ENCODE measurements at regions not wholly inside any gene's neighbourhood (a gene's known extent, or its start where the extent isn't known, plus 50 kb on each side); places are given as distances from the start of the nearest gene placed in this dataset.
"Not testable (repeated sequence)": the region's sequence is repeated elsewhere in the genome, so short reads cannot be mapped to it uniquely, and the experiment has no call there.

GRCh38 chr9:78871452-78872331 is 574.8 kb downstream of the PSAT1 start:
- no peak for FAIRE-seq

- no peak for FAIRE-seq
Measured at GRCh38 chr9:78874061-78874460, 577.1 kb downstream of the PSAT1 start.

- no peak for FAIRE-seq
Measured at GRCh38 chr9:78879324-78880100, 582.6 kb downstream of the PSAT1 start.

GRCh38 chr9:78881295-78881694 is 584.4 kb downstream of the PSAT1 start:
- FAIRE-seq = no peak

GRCh38 chr9:78882481-78882880 is 585.6 kb downstream of the PSAT1 start:
- no peak for FAIRE-seq

GRCh38 chr9:78884611-78885150 is 587.8 kb downstream of the PSAT1 start:
- FAIRE-seq = no peak

- no peak for FAIRE-seq
Measured at GRCh38 chr9:78892182-78892581, 595.3 kb downstream of the PSAT1 start.

GRCh38 chr9:78892769-78893168 is 595.8 kb downstream of the PSAT1 start:
- no peak for FAIRE-seq

- no peak for FAIRE-seq
Measured at GRCh38 chr9:78893774-78894401, 597.0 kb downstream of the PSAT1 start.

- FAIRE-seq = no peak
Measured at GRCh38 chr9:78896479-78896878, 599.6 kb downstream of the PSAT1 start.

GRCh38 chr9:78898234-78898633 is 601.3 kb downstream of the PSAT1 start:
- FAIRE-seq = no peak

GRCh38 chr9:78899006-78899405 is 602.1 kb downstream of the PSAT1 start:
- FAIRE-seq = no peak

GRCh38 chr9:78900500-78900899 is 603.6 kb downstream of the PSAT1 start:
- no peak for FAIRE-seq

GRCh38 chr9:78902051-78902450 is 605.1 kb downstream of the PSAT1 start:
- FAIRE-seq = no peak

GRCh38 chr9:78903581-78903980 is 606.7 kb downstream of the PSAT1 start:
- no peak for FAIRE-seq

- FAIRE-seq = no peak
Measured at GRCh38 chr9:78904686-78905085, 607.8 kb downstream of the PSAT1 start.

GRCh38 chr9:78905387-78905786 is 608.5 kb downstream of the PSAT1 start:
- FAIRE-seq = no peak

- no peak for FAIRE-seq
Measured at GRCh38 chr9:78905986-78906755, 609.2 kb downstream of the PSAT1 start.

- FAIRE-seq = no peak
Measured at GRCh38 chr9:78909566-78909965, 612.6 kb downstream of the PSAT1 start.

- not testable (repeated sequence) for FAIRE-seq
Measured at GRCh38 chr9:78916884-78917283, 620.0 kb downstream of the PSAT1 start.

GRCh38 chr9:78918976-78919375 is 622.1 kb downstream of the PSAT1 start:
- no peak for FAIRE-seq

- no peak for FAIRE-seq
Measured at GRCh38 chr9:78919701-78920100, 622.8 kb downstream of the PSAT1 start.

GRCh38 chr9:78921341-78921740 is 624.4 kb downstream of the PSAT1 start:
- FAIRE-seq = no peak
